ENCODE measurements at regions not wholly inside any gene's neighbourhood (a gene's known extent, or its start where the extent isn't known, plus 50 kb on each side); places are given as distances from the start of the nearest gene placed in this dataset.

- TF ChIP-seq POLR2A (IDR thresholded peaks at IDR 0.05) (no peak), POLR2AphosphoS5 (IDR thresholded peaks at IDR 0.05) (no peak)
These were observed 1423.3 kb upstream of the PCDH20 start for GRCh38 chr13:62838929-62839328.

Data from gastroesophageal sphincter (tissue), 2 donors.